ENCODE measurements at regions not wholly inside any gene's neighbourhood (a gene's known extent, or its start where the extent isn't known, plus 50 kb on each side); places are given as distances from the start of the nearest gene placed in this dataset.
"Not testable (repeated sequence)": the region's sequence is repeated elsewhere in the genome, so short reads cannot be mapped to it uniquely, and the experiment has no call there.

- not testable (repeated sequence) for DNase-seq
Measured at GRCh38 chr9:94191706-94192105, 67.4 kb upstream of the ZNF169 start.

- DNase-seq, result no peak
Measured at GRCh38 chr9:94198414-94198813, 60.7 kb upstream of the ZNF169 start.

- DNase-seq, result no peak
Measured at GRCh38 chr9:94199776-94200175, 59.3 kb upstream of the ZNF169 start.

DNA sequence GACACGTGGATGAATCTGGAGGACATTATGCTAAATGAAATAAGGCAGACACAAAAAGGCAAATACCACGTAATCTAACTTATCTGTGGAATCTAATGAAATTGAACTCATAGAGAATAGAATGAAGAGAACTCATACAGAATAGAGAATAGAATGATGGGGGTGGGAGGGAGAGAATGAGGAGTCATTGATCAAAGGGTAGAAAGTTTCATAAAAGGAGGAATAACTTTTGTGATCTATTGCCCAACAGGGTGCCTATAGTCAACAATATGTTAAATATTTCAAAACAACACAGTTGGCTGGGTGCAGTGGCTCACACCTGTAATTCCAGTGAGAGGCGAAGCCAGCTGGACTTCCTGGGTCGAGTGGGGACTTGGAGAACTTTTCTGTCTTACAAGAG is 54.9 kb upstream of the ZNF169 start:
- DNase-seq, result no peak

GRCh38 chr9:94207781-94208180 is 51.3 kb upstream of the ZNF169 start:
- no peak for DNase-seq
